Stimulated activated effector memory CD8-positive, alpha-beta T cell treated with anti-CD3 and anti-CD28 coated beads, Interleukin-12 subunit alpha, Interleukin-12 subunit beta, amount 100 ng/mL, for 72 hours (primary cell): ENCODE measurements at regions not wholly inside any gene's neighbourhood (a gene's known extent, or its start where the extent isn't known, plus 50 kb on each side); places are given as distances from the start of the nearest gene placed in this dataset.
"Not testable (repeated sequence)": the region's sequence is repeated elsewhere in the genome, so short reads cannot be mapped to it uniquely, and the experiment has no call there.

ENCODE experiments used
- ATAC-seq: fragments of 150-1000 bp; cut with Tn5 transposase; 2 replicates; pipeline ENCODE4 v1.10.0; 2021
- DNase-seq, 2 donors: peaks; one replicate each; pipeline ENCODE4 v3.0.0; 2021 to 2022; ENCODE audit warnings: low spot score in 2 of 2
- H3K27ac Mint-ChIP-seq: one replicate; pipeline ENCODE4 v1.8.0; 2022; ENCODE audit warnings: mild to moderate bottlenecking, mixed read lengths
- H3K36me3 Mint-ChIP-seq: one replicate; pipeline ENCODE4 v1.8.0; 2022; ENCODE audit warnings: mild to moderate bottlenecking, mixed read lengths
- H3K4me1 Mint-ChIP-seq: one replicate; pipeline ENCODE4 v1.8.0; 2022; ENCODE audit warnings: mixed read lengths
- H3K4me3 Mint-ChIP-seq: one replicate; pipeline ENCODE4 v1.8.0; 2022; ENCODE audit warnings: mild to moderate bottlenecking, mixed read lengths
- H3K9me3 Mint-ChIP-seq: one replicate; pipeline ENCODE4 v1.8.0; 2022; ENCODE audit warnings: mixed read lengths

GRCh38 chr6:90463359-90463758, 123.5 kb downstream of the MAP3K7 start:
- no peaks in the 10 kb centered on the region for H3K9me3 Mint-ChIP-seq
- H3K4me3 Mint-ChIP-seq = peak overlapping the region; percentile 48
- H3K36me3 Mint-ChIP-seq = peaks cover 3% of the 10 kb centered on the region
- no peak for DNase-seq
- peak overlapping the region; percentile 78 for H3K27ac Mint-ChIP-seq
- peaks cover 86% of the 10 kb centered on the region for H3K4me1 Mint-ChIP-seq
- ATAC-seq = peak; percentile 54

- H3K9me3 Mint-ChIP-seq = no peaks in the 10 kb centered on the region
- peaks cover 89% of the 10 kb centered on the region for H3K4me1 Mint-ChIP-seq
- H3K36me3 Mint-ChIP-seq = peaks cover 6% of the 10 kb centered on the region
- DNase-seq (no peak), ATAC-seq (no peak)
- H3K4me3 Mint-ChIP-seq = no peak overlapping the region
- no peak overlapping the region for H3K27ac Mint-ChIP-seq
These were observed 124.8 kb downstream of the MAP3K7 start for GRCh38 chr6:90462102-90462501.

GRCh38 chr6:90461383-90461782, 125.5 kb downstream of the MAP3K7 start:
- no peaks in the 10 kb centered on the region for H3K9me3 Mint-ChIP-seq
- no peak overlapping the region for H3K4me3 Mint-ChIP-seq
- DNase-seq (no peak), ATAC-seq (no peak)
- H3K36me3 Mint-ChIP-seq = peaks cover 6% of the 10 kb centered on the region
- H3K4me1 Mint-ChIP-seq = peaks cover 87% of the 10 kb centered on the region
- H3K27ac Mint-ChIP-seq = no peak overlapping the region

GRCh38 chr6:90460051-90460450, 126.8 kb downstream of the MAP3K7 start:
- peaks cover 78% of the 10 kb centered on the region for H3K4me1 Mint-ChIP-seq
- peak overlapping the region; percentile 49 for H3K4me3 Mint-ChIP-seq
- no peaks in the 10 kb centered on the region for H3K9me3 Mint-ChIP-seq
- H3K36me3 Mint-ChIP-seq = peaks cover 6% of the 10 kb centered on the region
- peak overlapping the region; percentile 68 for H3K27ac Mint-ChIP-seq
- ATAC-seq = no peak
- no peak for DNase-seq

GRCh38 chr6:90459225-90459758, 127.6 kb downstream of the MAP3K7 start:
- DNase-seq = no peak
- Mint-ChIP-seq H3K4me1 (peaks cover 73% of the 10 kb centered on the region), H3K9me3 (no peaks in the 10 kb centered on the region), H3K27ac (peak overlapping the region; percentile 85), H3K36me3 (peaks cover 6% of the 10 kb centered on the region), H3K4me3 (peak overlapping the region; percentile 49)
- ATAC-seq = no peak

GRCh38 chr6:90458353-90459224, 128.3 kb downstream of the MAP3K7 start:
- peaks cover 67% of the 10 kb centered on the region for H3K4me1 Mint-ChIP-seq
- H3K9me3 Mint-ChIP-seq = no peaks in the 10 kb centered on the region
- DNase-seq = peak; percentile 49 to 90
- peak overlapping the region; percentile 49 for H3K4me3 Mint-ChIP-seq
- H3K36me3 Mint-ChIP-seq = peaks cover 6% of the 10 kb centered on the region
- ATAC-seq = peak; percentile 99
- H3K27ac Mint-ChIP-seq = peak overlapping the region; percentile 85

- peak overlapping the region; percentile 85 for H3K27ac Mint-ChIP-seq
- H3K9me3 Mint-ChIP-seq = no peaks in the 10 kb centered on the region
- peak overlapping the region; percentile 49 for H3K4me3 Mint-ChIP-seq
- DNase-seq (no peak), ATAC-seq (no peak)
- H3K36me3 Mint-ChIP-seq = peaks cover 6% of the 10 kb centered on the region
- peaks cover 60% of the 10 kb centered on the region for H3K4me1 Mint-ChIP-seq
These were observed 129.0 kb downstream of the MAP3K7 start for GRCh38 chr6:90457867-90458259.

- H3K36me3 Mint-ChIP-seq, H3K9me3 Mint-ChIP-seq, DNase-seq, H3K4me3 Mint-ChIP-seq: not testable (repeated sequence)
- Mint-ChIP-seq H3K4me1 (peaks cover 55% of the 10 kb centered on the region), H3K27ac (peak overlapping the region; percentile 85)
- ATAC-seq = peak; percentile 50
These were observed 129.6 kb downstream of the MAP3K7 start for GRCh38 chr6:90456997-90457866.

GRCh38 chr6:90456001-90456400, 130.9 kb downstream of the MAP3K7 start:
- Mint-ChIP-seq H3K9me3 (no peaks in the 10 kb centered on the region), H3K4me3 (no peak overlapping the region), H3K27ac (no peak overlapping the region), H3K36me3 (peaks cover 6% of the 10 kb centered on the region), H3K4me1 (peaks cover 44% of the 10 kb centered on the region)
- DNase-seq (no peak), ATAC-seq (no peak)

GRCh38 chr6:90454836-90455427, 131.9 kb downstream of the MAP3K7 start:
- no peak overlapping the region for H3K27ac Mint-ChIP-seq
- peaks cover 6% of the 10 kb centered on the region for H3K36me3 Mint-ChIP-seq
- H3K4me1 Mint-ChIP-seq = peaks cover 33% of the 10 kb centered on the region
- no peaks in the 10 kb centered on the region for H3K9me3 Mint-ChIP-seq
- ATAC-seq (no peak), DNase-seq (no peak)
- no peak overlapping the region for H3K4me3 Mint-ChIP-seq

GRCh38 chr6:90450268-90450953, 136.5 kb downstream of the MAP3K7 start:
- no peak overlapping the region for H3K27ac Mint-ChIP-seq

GRCh38 chr6:90449311-90449710, 137.6 kb downstream of the MAP3K7 start:
- Mint-ChIP-seq H3K36me3 (no peaks in the 10 kb centered on the region), H3K4me3 (no peak overlapping the region), H3K4me1 (peaks cover 25% of the 10 kb centered on the region), H3K27ac (no peak overlapping the region), H3K9me3 (no peaks in the 10 kb centered on the region)
- ATAC-seq = no peak
- no peak for DNase-seq

More at GRCh38 chr6:90450268-90450953, 136.5 kb downstream of the MAP3K7 start:
- ATAC-seq = no peak
- no peak for DNase-seq
- Mint-ChIP-seq H3K36me3 (no peaks in the 10 kb centered on the region), H3K4me1 (peaks cover 15% of the 10 kb centered on the region), H3K4me3 (no peak overlapping the region), H3K9me3 (no peaks in the 10 kb centered on the region)

- Mint-ChIP-seq H3K4me1 (peaks cover 27% of the 10 kb centered on the region), H3K36me3 (no peaks in the 10 kb centered on the region), H3K27ac (no peak overlapping the region), H3K4me3 (no peak overlapping the region), H3K9me3 (no peaks in the 10 kb centered on the region)
- ATAC-seq = no peak
- no peak for DNase-seq
These were observed 138.0 kb downstream of the MAP3K7 start for GRCh38 chr6:90448836-90449235.

GRCh38 chr6:90446164-90446563, 140.7 kb downstream of the MAP3K7 start:
- ATAC-seq = no peak
- H3K36me3 Mint-ChIP-seq = no peaks in the 10 kb centered on the region
- H3K4me1 Mint-ChIP-seq = peaks cover 27% of the 10 kb centered on the region
- H3K4me3 Mint-ChIP-seq = no peak overlapping the region
- no peak for DNase-seq
- no peaks in the 10 kb centered on the region for H3K9me3 Mint-ChIP-seq
- H3K27ac Mint-ChIP-seq = peak overlapping the region; percentile 20
